ENCODE measurements at regions not wholly inside any gene's neighbourhood (a gene's known extent, or its start where the extent isn't known, plus 50 kb on each side); places are given as distances from the start of the nearest gene placed in this dataset.

DNA sequence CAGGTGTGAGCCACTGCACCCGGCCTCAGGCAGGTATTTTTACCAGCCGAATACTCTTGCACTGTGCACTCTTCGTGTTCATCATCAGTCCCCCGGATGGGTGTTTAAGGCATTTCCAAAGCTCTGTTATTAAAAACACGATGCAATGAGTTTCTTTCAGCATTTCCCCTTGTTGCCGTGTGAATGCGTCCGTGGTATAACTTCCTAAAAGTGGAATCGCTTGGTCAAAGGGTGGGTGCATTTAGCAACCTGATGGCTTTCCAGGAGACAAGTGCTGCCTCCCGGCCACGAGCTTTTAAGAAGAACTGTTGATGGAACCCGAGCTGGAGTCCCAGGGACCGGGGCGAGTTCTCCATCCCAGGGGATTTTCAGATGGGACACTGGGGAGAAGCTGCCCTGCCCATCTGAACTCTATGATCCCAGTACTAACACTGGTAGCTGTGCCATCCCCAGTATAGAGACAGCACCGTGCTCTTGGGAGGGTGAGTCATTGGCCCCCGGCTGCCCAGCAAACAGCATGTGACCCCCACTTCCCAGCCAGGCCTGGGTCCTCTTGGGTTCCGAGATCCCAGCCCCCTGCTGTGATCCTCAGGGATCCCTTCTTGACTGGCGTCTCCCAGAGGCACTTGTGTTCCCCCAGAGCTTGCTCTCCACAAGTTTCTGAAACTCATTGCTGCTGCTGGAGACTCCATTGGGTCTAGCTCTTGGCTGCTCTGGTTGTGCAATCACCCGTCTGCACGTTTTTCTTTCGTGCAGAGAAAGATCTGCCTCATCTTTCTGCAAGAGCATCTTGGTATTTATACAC, 169.5 kb upstream of the IER5L start:
- peak in 1 of 2 donors; percentile 73 for DNase-seq

DNA sequence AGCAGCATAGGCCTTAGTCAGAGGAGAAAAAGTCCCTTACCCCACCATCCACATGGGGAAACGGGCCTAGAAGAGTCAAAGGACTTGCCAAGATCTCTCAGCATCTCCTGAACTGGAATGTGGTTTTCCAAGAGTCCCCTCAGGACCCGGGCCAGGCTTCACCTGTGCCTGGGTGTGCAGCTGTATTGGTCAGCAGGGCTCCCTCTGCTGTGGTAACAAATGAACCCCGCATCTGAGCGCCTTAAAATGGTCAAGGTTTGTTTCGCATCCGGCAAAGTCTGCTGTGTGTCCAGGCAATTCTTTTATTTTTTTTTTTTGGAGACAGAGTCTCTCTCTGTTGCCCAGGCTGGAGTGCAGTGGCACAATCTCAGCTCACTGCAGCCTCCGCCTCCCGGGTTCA, 168.0 kb upstream of the IER5L start:
- Histone ChIP-seq H3K9me3 (no peaks in the 10 kb centered on the region), H3K36me3 (no peaks in the 10 kb centered on the region), H3K4me1 (peaks cover 2 to 25% (median 16%) of the 10 kb centered on the region in 4 donors), H3K27ac (peak overlapping the region; percentile 69 to 92 (median 76)), H3K27me3 (no peaks in the 10 kb centered on the region), H3K4me3 (no peak overlapping the region)
- TF ChIP-seq EP300 (IDR thresholded peaks at IDR 0.05), result no peak
- no peak for TF ChIP-seq POLR2AphosphoS5 (IDR thresholded peaks at IDR 0.05)
- TF ChIP-seq, protein P1, sequence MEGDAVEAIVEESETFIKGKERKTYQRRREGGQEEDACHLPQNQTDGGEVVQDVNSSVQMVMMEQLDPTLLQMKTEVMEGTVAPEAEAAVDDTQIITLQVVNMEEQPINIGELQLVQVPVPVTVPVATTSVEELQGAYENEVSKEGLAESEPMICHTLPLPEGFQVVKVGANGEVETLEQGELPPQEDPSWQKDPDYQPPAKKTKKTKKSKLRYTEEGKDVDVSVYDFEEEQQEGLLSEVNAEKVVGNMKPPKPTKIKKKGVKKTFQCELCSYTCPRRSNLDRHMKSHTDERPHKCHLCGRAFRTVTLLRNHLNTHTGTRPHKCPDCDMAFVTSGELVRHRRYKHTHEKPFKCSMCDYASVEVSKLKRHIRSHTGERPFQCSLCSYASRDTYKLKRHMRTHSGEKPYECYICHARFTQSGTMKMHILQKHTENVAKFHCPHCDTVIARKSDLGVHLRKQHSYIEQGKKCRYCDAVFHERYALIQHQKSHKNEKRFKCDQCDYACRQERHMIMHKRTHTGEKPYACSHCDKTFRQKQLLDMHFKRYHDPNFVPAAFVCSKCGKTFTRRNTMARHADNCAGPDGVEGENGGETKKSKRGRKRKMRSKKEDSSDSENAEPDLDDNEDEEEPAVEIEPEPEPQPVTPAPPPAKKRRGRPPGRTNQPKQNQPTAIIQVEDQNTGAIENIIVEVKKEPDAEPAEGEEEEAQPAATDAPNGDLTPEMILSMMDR (IDR thresholded peaks at IDR 0.05), result no peak
- TF ChIP-seq POLR2A (IDR thresholded peaks at IDR 0.05), result no peak
- DNase-seq, result no peak
- ATAC-seq (ENCODE audit: low FRiP score in 2 of 2), result no peak
- WGBS, 2 donors, result 87 to 100% methylated on average over 7 to 8 of the region's 8 CpGs

More for the DNA sequence above, 169.5 kb upstream of the IER5L start:
- no peak overlapping the region for H3K4me3 ChIP-seq
- WGBS, 2 donors, result 61 to 76% methylated on average over 14 to 20 of the region's 21 CpGs
- no peak for ATAC-seq (ENCODE audit: low FRiP score in 2 of 2)
- H3K36me3 ChIP-seq, result no peaks in the 10 kb centered on the region
- no peak for TF ChIP-seq POLR2AphosphoS5 (IDR thresholded peaks at IDR 0.05)
- TF ChIP-seq, protein P1 (IDR thresholded peaks at IDR 0.05), result no peak
- peak in 1 of 4 donors; percentile 59 for TF ChIP-seq POLR2A (IDR thresholded peaks at IDR 0.05)
- TF ChIP-seq EP300 (IDR thresholded peaks at IDR 0.05), result no peak
- no peaks in the 10 kb centered on the region for H3K9me3 ChIP-seq
- peaks cover 13 to 40% (median 28%) of the 10 kb centered on the region in 4 donors for H3K4me1 ChIP-seq
- H3K27me3 ChIP-seq, result no peaks in the 10 kb centered on the region
- H3K27ac ChIP-seq, result peak overlapping the region; percentile 48 to 92 (median 71)

DNA sequence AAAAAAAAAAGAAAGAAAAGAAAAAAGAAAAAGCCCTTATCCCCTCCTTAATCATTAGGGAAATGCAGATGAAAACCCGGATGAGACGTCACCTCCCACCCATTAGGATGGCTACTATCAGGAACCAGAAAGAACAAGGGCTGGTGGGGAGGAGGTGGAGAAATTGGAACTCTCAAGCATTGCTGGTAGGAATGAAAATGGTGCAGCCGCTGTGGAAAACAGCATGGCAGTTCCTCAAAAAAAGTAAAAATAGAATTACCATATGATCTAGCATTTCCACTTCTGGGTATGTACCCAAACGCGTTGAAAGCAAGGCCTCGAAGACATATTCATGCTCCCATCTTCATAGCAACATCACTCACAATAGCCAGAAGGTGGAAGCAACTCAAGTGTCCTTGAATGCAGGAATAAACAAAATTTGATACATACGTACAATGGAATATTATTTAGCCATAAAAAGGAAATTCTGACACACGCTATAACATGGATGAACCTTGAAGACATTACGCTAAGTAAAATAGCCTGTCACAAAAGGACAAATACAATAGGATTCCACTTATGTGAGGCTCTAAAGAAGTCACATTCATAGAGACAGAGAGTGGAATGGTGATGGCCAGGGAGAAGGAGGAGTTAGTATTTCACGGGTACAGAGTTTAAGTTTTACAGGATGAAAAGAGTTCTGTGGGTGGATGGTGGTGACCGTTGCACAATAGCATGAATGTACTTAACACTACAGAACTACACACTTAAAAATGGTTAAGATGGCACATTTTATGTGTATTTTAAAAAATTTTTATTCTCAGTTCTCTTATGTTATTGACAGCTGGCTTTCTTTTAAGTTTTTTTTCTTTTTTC, 166.8 kb upstream of the IER5L start:
- ATAC-seq (ENCODE audit: low FRiP score in 2 of 2) (peak in 1 of 2 donors; percentile 28), DNase-seq (no peak)
- peaks cover 0 to 22% (median 15%) of the 10 kb centered on the region in 4 donors for H3K4me1 ChIP-seq
- TF ChIP-seq POLR2AphosphoS5 (IDR thresholded peaks at IDR 0.05) (no peak), POLR2A (IDR thresholded peaks at IDR 0.05) (peak in 1 of 4 donors; percentile 10)
- TF ChIP-seq, protein P1 (IDR thresholded peaks at IDR 0.05), result no peak
- WGBS, 2 donors, result 66 to 80% methylated on average over 11 of the region's 11 CpGs
- H3K4me3 ChIP-seq, result no peak overlapping the region
- no peaks in the 10 kb centered on the region for H3K27me3 ChIP-seq
- no peaks in the 10 kb centered on the region for H3K36me3 ChIP-seq
- peak overlapping the region; percentile 73 to 92 (median 81) for H3K27ac ChIP-seq
- no peaks in the 10 kb centered on the region for H3K9me3 ChIP-seq

DNA sequence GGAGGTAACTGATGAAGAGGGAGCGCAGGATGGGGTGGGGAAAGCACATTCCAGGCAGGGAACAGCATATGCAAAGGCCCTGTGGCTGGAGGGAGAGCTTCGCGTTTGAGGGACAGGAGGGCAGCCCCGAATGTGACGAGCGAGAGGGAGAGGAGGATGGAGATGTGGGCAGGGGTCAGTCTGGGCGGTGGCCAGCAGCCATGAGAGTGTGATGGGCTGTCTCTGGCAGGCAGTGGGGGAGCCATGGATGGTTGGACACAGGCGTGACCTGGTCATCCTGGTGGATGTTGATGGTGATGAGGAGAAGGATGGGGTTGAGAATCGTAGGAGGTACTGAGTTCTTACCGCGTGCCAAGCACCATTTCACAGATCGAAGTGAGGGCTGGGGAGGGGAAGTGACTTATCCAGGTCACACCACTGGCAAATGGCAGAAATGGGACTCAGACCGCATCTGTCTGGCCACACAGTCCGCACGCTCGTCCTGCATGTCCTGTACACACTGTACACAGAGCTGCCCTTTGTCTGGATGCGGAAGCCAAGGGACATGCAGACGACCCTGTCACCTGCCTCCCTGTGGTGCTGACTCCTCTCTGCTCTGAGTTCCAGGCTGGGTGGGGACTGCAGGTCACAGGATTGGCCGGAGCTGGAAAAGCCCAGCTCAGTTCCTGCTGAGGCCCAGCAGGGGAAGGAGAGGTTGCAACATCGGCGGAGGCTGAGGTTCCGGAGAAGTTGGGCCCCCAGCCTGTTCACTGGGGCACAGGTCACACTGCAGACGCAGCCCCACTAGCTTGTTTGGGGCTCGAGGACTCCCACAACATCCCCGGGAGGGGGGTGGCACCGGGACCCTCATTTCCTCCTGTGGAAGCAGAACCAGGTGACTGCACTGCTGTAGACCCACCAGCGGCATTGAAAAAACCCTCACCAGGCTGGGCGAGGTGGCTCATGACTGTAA, 165.6 kb upstream of the IER5L start:
- peaks cover 4 to 30% (median 25%) of the 10 kb centered on the region in 4 donors for H3K4me1 ChIP-seq
- DNase-seq (peak in 1 of 2 donors; percentile 94), ATAC-seq (ENCODE audit: low FRiP score in 2 of 2) (peak; percentile 72 to 78)
- H3K36me3 ChIP-seq, result no peaks in the 10 kb centered on the region
- WGBS, 2 donors, result 59 to 66% methylated on average over 22 to 28 of the region's 28 CpGs
- no peaks in the 10 kb centered on the region for H3K27me3 ChIP-seq
- no peak overlapping the region for H3K4me3 ChIP-seq
- TF ChIP-seq POLR2A (IDR thresholded peaks at IDR 0.05) (peak in 1 of 4 donors; percentile 75), POLR2AphosphoS5 (IDR thresholded peaks at IDR 0.05) (peak; percentile 68 to 76), EP300 (IDR thresholded peaks at IDR 0.05) (peak in 2 of 4 donors; percentile 56 to 81)
- TF ChIP-seq, protein P1 (IDR thresholded peaks at IDR 0.05), result peak in 4 of 6 experiments; percentile 28 to 68 (median 46)
- H3K9me3 ChIP-seq, result no peaks in the 10 kb centered on the region
- H3K27ac ChIP-seq, result peak overlapping the region; percentile 73 to 92 (median 81)
